HCT116 (cell line): ENCODE measurements at regions not wholly inside any gene's neighbourhood (a gene's known extent, or its start where the extent isn't known, plus 50 kb on each side); places are given as distances from the start of the nearest gene placed in this dataset.

Source experiments
- ATAC-seq: fragments of 200-7000 bp; cut with Tn5 transposase; 2 replicates; pipeline ENCODE4 v1.9.1; 2020; ENCODE audit warnings: mild to moderate bottlenecking, moderate library complexity
- BruUV-seq: library from RNA; stranded (reverse); fragments of 400-500 nt; replicated peaks from 2 replicates; lab custom pipeline; 2021; lab: Mats Ljungman, UMichigan
- CTCF ChIA-PET: fragments of 300-600 bp; sonication (Branson Sonifier 250); formaldehyde crosslinking; loops from one replicate; lab custom pipeline; 2021; ENCODE audit warnings: antibody characterized with exemption; lab: Charles Lee
- POLR2A ChIA-PET: fragments of 300-600, 350-600 bp; sonication (Branson Sonifier 250); formaldehyde crosslinking; loops from one replicate; lab custom pipeline; 2021; ENCODE audit warnings: antibody characterized with exemption; lab: Charles Lee
- RAD21 ChIA-PET, 2 experiments: fragments of 300-600 bp; sonication (Branson Sonifier 250); formaldehyde crosslinking; loops; one replicate each; lab custom pipeline; 2023; ENCODE audit warnings: low total read pairs in 2 of 2; ENCODE audit not compliant: uncharacterized antibody in 2 of 2, unreplicated experiment in 2 of 2, low non-redundant PET in 1 of 2; lab: Charles Lee
- DNase-seq: peaks from one replicate; pipeline ENCODE4 v3.0.0-alpha.2; 2010; ENCODE audit warnings: low read depth, low spot score
- H2AFZ ChIP-seq: fragments of 200-600 bp; shearing (Covaris generic), sonication (generic); 2 replicates; pipeline ENCODE4 v1.6.1; 2017; ENCODE audit warnings: low read depth, mixed run types, mixed read lengths, antibody characterized with exemption, low read length; ENCODE audit not compliant: poor library complexity, severe bottlenecking
- H3K27ac ChIP-seq: 2 replicates; pipeline ENCODE4 v1.5.1; 2012; ENCODE audit warnings: low read depth, low read length
- H3K27me3 ChIP-seq: fragments of 200-600 bp; sonication (generic); 2 replicates; pipeline ENCODE4 v1.6.1; 2016; ENCODE audit warnings: mixed run types, low read length, mixed read lengths; ENCODE audit not compliant: insufficient read depth
- H3K36me3 ChIP-seq, 2 experiments: fragments of 200-500 bp in 1 of 2; fragments of 200-600 bp in 1 of 2; sonication (Bioruptor generic) in 1 of 2; sonication (generic) in 1 of 2; 2 replicates each; pipeline versions ENCODE4 v1.5.1 to v1.6.1; 2014 to 2016; ENCODE audit warnings: low read length in 2 of 2, inconsistent platforms in 1 of 2, mixed read lengths in 1 of 2, mixed run types in 1 of 2; ENCODE audit not compliant: insufficient read depth in 2 of 2, control insufficient read depth in 1 of 2
- H3K4me1 ChIP-seq, 2 experiments: fragments of 200-600 bp in 1 of 2; sonication (generic) in 1 of 2; 2 replicates each; pipeline versions ENCODE4 v1.5.1 to v1.6.1; 2012 to 2017; ENCODE audit warnings: low read length in 2 of 2, inconsistent platforms in 1 of 2, mild to moderate bottlenecking in 1 of 2, mixed read lengths in 1 of 2, mixed run types in 1 of 2, moderate library complexity in 1 of 2; ENCODE audit not compliant: insufficient read depth in 2 of 2, control insufficient read depth in 1 of 2
- H3K4me2 ChIP-seq: fragments of 200-600 bp; sonication (generic); 2 replicates; pipeline ENCODE4 v1.6.1; 2017; ENCODE audit warnings: mixed run types, low read length, mixed read lengths
- H3K4me3 ChIP-seq, 2 experiments: fragments of 200-600 bp in 1 of 2; sonication (generic) in 1 of 2; replicated peaks in 1 of 2; 2 replicates each; pipeline ENCODE4 v1.5.1; 2011 to 2016; ENCODE audit warnings: low read length in 2 of 2, control low read depth in 1 of 2, low read depth in 1 of 2, mild to moderate bottlenecking in 1 of 2, mixed read lengths in 1 of 2, mixed run types in 1 of 2
- H3K79me2 ChIP-seq: fragments of 200-600 bp; sonication (generic); 2 replicates; pipeline ENCODE4 v1.6.1; 2017; ENCODE audit warnings: mild to moderate bottlenecking, mixed run types, low read length, moderate library complexity, mixed read lengths; ENCODE audit not compliant: insufficient read depth
- H3K9ac ChIP-seq: fragments of 200-600 bp; sonication (generic); 2 replicates; pipeline ENCODE4 v1.6.1; 2016; ENCODE audit warnings: low read length, mixed read lengths
- H3K9me2 ChIP-seq: fragments of 200-600 bp; sonication (generic), shearing (Covaris generic); 2 replicates; pipeline ENCODE4 v1.6.1; 2017; ENCODE audit warnings: mixed run types, mild to moderate bottlenecking, moderate library complexity; ENCODE audit not compliant: insufficient read depth
- H3K9me3 ChIP-seq, 2 experiments: fragments of 200-500 bp in 1 of 2; fragments of 200-600 bp in 1 of 2; sonication (Bioruptor generic) in 1 of 2; sonication (generic) in 1 of 2; 2 replicates each; pipeline ENCODE4 v1.6.1; 2014 to 2017; ENCODE audit warnings: low read length in 2 of 2, mixed read lengths in 2 of 2, inconsistent platforms in 1 of 2, low read depth in 1 of 2, mild to moderate bottlenecking in 1 of 2, mixed run types in 1 of 2, moderate library complexity in 1 of 2; ENCODE audit not compliant: control insufficient read depth in 1 of 2, insufficient read depth in 1 of 2
- H4K20me1 ChIP-seq: fragments of 200-600 bp; sonication (generic), shearing (Covaris generic); 2 replicates; pipeline ENCODE4 v1.6.1; 2017; ENCODE audit warnings: mixed run types, mild to moderate bottlenecking, moderate library complexity; ENCODE audit not compliant: insufficient read depth
- EGR1 ChIP-seq: IDR thresholded peaks from 2 replicates; pipeline ENCODE4 v1.6.1; 2012; ENCODE audit warnings: low read depth
- EZH2 ChIP-seq: fragments of 200-600 bp; sonication (generic); IDR thresholded peaks from 2 replicates; pipeline ENCODE4 v1.6.1; 2017; ENCODE audit warnings: antibody characterized with exemption, mixed run types
- SRF ChIP-seq: IDR thresholded peaks from 2 replicates; pipeline ENCODE4 v1.6.1; 2012; ENCODE audit warnings: low read depth
- intact Hi-C: fragments of 100-400 bp; cut with micrococcal nuclease; formaldehyde crosslinking; loops from 2 replicates; pipeline ENCODE4 v1.10.0; 2022
- TF ChIP-seq, protein P1 (sequence below): IDR thresholded peaks from 2 replicates; pipeline ENCODE4 v1.6.1; 2011; ENCODE audit warnings: mild to moderate bottlenecking, low read length, moderate library complexity; ENCODE audit not compliant: insufficient replicate concordance; ENCODE audit errors: extremely low read depth

GRCh38 chr13:48892053-48892687, 83.5 kb upstream of the FNDC3A start (continued):
- TF ChIP-seq, protein P1, sequence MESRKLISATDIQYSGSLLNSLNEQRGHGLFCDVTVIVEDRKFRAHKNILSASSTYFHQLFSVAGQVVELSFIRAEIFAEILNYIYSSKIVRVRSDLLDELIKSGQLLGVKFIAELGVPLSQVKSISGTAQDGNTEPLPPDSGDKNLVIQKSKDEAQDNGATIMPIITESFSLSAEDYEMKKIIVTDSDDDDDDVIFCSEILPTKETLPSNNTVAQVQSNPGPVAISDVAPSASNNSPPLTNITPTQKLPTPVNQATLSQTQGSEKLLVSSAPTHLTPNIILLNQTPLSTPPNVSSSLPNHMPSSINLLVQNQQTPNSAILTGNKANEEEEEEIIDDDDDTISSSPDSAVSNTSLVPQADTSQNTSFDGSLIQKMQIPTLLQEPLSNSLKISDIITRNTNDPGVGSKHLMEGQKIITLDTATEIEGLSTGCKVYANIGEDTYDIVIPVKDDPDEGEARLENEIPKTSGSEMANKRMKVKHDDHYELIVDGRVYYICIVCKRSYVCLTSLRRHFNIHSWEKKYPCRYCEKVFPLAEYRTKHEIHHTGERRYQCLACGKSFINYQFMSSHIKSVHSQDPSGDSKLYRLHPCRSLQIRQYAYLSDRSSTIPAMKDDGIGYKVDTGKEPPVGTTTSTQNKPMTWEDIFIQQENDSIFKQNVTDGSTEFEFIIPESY: no peak
- TF ChIP-seq, all 23 proteins: peak for 8

- Histone ChIP-seq H3K4me3 (no peak overlapping the region), H3K4me2 (peak overlapping the region; percentile 59), H3K9me3 (no peaks in the 10 kb centered on the region), H3K27me3 (no peaks in the 10 kb centered on the region), H2AFZ (peak overlapping the region; percentile 92), H3K79me2 (no peaks in the 10 kb centered on the region), H3K4me1 (peaks cover 4 to 22% of the 10 kb centered on the region in 2 experiments), H3K9me2 (no peaks in the 10 kb centered on the region), H3K27ac (no peak overlapping the region; the same call in 1 of the 2 replicates), H3K9ac (no peak overlapping the region), H4K20me1 (no peaks in the 10 kb centered on the region), H3K36me3 (no peaks in the 10 kb centered on the region)
- ATAC-seq (peak; percentile 37; the same call in 1 of the 2 replicates), DNase-seq (no peak)
- BruUV-seq: no TSS peak
- CTCF ChIA-PET: no interaction called here
- intact Hi-C loops: no loop called here
- TF ChIP-seq SRF: no peak
- TF ChIP-seq EZH2: no peak
- no peak for TF ChIP-seq EGR1
- TF ChIP-seq, protein P1: no peak
- POLR2A ChIA-PET: no interaction called here
- RAD21 ChIA-PET: no interaction called here
Observed at GRCh38 chr13:48892688-48893075, 83.0 kb upstream of the FNDC3A start.
